Suppressor macrophage treated with lipopolysaccharide for 4 hours (primary cell): ENCODE measurements at regions not wholly inside any gene's neighbourhood (a gene's known extent, or its start where the extent isn't known, plus 50 kb on each side); places are given as distances from the start of the nearest gene placed in this dataset.

Experiments used
- DNase-seq: peaks from one replicate; pipeline ENCODE4 v3.0.0-alpha.2; 2020

DNA sequence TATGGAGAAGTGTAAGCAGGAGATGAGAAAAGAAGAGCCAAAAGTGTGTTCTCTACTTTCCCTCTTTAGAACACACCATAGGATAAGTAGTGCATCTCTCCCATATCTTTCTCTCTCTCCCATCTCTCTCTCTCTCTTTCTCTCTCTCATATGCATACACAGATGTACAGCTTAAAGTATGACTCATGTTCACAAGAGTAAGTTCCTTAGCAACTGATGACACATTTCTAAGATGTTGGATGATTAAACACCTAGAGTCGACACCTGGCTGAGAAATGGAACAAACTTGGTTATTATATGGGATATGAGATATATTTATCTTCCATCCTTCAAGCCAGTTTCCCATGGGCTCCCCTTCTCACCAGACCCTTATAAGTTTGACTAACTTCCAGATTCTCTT, 113.5 kb downstream of the TMEM132E start:
- DNase-seq = no peak
